ENCODE measurements at regions not wholly inside any gene's neighbourhood (a gene's known extent, or its start where the extent isn't known, plus 50 kb on each side); places are given as distances from the start of the nearest gene placed in this dataset.
"Not testable (repeated sequence)": the region's sequence is repeated elsewhere in the genome, so short reads cannot be mapped to it uniquely, and the experiment has no call there.

DNA sequence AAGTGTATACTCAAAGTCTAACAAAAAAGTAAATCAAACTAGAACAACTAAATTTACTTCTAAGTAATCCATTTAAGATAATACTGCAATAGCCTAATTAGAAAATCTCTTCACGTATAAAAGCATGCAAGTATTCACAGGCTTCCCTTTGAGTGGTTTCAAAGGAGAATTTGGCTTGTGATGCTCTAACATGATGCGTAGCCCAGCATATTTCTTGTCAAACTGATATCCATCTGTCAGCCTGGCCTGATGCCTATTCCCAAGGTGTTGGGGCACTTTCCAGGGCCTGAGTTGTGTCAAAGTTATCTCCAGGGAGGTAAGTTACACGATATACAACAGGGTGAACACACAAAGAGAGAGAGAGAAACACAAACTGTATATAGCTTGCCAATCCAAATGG, 287.0 kb upstream of the MAGEB18 start:
- DNase-seq, result no peak

DNA sequence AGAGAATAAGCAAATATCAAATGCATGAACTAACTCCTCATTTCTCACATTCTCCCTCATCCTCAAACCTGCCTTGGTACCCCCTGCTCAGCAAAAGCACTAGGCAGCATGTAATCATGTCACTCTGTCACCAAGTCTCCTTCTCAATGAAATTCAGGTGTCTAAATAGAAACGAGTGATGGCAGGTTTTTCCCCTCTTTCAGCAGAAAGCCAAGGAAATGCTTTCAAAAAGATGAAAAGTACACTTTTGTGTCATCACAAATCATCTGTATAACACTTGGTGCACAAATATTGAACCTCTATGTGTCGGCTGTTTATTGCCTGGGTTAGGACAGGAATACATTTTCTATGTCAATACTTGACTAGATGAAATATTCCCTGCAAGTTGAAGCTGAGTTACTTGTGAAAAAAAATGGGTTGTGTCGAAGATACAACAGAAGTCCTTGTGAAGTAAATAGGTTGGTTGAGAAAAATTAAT, 285.1 kb upstream of the MAGEB18 start:
- DNase-seq, result no peak

- DNase-seq, result no peak
These were observed 279.8 kb upstream of the MAGEB18 start for GRCh38 chrX:25858273-25858880.

DNA sequence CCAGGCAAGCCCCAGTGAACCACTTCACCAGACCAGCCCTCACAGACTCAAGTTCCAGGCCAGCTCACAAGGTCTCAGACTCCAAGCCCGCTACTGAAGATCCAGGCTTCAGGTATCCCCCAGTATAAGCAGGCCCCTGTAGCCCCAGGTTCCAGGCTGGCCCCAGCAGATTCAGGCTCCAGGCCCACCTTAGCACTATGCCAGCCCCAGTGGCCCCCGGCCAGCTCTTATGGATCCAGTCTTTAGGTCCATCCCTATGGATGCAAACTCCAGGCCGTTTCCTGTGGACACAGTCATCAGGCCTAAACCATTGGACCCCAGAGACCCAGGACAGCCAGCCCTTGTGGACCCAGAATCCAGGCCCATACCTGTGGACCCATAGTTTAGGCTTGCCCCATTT, 277.8 kb upstream of the MAGEB18 start:
- DNase-seq, result no peak

DNA sequence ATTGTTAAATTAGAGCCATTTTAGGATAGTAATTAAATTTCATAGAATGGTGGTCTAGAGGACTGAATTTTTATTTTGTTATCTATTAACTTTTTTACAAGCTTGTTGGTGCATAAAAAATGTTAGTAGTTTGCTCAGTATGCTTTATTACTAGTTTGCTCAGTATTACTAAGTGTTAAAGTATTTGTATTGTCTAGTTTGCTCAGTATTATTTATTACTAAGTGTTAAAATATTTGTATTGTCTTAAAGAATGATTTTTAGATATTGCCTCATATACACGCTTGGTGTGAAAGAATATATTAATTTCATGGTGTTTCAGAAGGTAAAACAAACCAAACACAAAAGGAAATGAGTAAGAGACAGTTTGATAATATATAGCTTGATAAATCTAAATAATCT, 268.4 kb upstream of the MAGEB18 start:
- no peak for DNase-seq

DNA sequence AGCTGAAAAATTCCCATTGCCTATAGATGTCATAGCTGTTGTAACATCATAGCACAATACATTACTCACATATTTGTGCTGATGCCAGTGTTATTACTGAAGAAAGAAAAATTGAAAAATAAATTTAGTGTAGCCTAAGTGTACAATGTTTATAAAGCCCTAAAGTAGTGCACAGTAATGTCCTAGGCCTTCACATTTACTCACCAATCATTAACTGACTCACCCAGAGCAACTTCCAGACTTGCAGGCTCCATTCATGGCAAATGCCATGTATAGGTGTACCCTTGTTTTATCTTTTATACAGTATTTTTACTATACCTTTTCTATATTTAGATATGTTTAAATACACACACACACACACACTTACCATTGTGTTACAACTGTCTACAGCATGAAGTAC, 265.4 kb upstream of the MAGEB18 start:
- no peak for DNase-seq

- DNase-seq, result no peak
These were observed 264.9 kb upstream of the MAGEB18 start for GRCh38 chrX:25873196-25873595.

- no peak for DNase-seq
These were observed 259.3 kb upstream of the MAGEB18 start for GRCh38 chrX:25878806-25879205.

DNA sequence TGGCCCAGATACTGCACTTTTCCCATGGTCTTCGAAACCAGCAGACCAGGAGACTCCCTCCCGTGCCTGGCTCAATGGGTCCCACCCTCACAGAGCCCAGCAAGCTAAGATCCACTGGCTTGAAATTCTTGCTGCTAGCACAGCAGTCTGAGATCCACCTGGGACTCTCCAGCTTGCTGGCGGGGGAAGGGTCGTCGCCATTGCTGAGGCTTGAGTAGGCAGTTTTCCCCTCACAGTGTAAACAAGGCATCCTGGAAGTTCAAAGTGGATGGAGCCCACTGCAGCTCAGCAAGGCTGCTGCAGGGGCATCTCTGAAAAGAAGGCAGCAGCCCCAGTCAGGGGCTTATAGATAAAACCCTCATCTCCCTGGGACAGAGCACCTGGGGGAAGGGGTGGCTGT, 255.6 kb upstream of the MAGEB18 start:
- not testable (repeated sequence) for DNase-seq

- DNase-seq, result no peak
These were observed 240.4 kb upstream of the MAGEB18 start for GRCh38 chrX:25897758-25898157.

DNA sequence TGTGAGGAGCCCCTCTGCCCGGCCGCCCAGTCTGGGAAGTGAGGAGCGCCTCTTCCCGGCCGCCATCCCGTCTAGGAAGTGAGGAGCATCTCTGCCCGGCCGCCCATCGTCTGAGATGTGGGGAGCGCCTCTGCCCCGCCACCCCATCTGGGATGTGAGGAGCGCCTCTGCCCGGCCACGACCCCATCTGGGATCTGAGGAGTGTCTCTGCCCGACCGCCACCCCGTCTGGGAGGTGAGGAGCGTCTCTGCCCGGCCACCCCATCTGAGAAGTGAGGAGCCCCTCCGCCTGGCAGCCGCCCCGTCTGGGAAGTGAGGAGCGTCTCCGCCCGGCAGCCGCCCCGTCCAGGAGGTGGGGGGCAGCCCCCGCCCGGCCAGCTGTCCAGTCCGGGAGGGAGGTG, 232.4 kb upstream of the MAGEB18 start:
- DNase-seq, result not testable (repeated sequence)

GRCh38 chrX:25925946-25926345, 212.2 kb upstream of the MAGEB18 start:
- DNase-seq, result no peak

DNA sequence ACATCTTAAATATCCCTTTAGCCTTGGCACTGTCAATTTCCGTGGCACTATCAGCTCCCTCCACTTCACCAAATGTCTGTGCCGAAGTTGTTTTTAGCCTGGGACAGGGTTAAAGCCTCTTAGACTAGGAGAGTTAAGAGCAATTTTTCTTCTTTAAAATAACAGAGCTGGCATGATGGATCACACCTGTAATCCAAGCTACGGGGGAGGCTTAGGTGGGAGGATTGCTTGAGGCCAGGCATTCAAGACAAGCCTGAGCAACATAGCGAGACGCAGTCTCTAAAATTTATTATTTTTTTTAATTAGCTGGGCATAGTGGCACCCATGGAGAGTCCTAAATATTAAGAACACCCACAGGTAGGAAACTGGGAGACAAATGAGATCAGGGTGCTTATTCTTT, 209.8 kb upstream of the MAGEB18 start:
- DNase-seq, result peak; percentile 18

DNA sequence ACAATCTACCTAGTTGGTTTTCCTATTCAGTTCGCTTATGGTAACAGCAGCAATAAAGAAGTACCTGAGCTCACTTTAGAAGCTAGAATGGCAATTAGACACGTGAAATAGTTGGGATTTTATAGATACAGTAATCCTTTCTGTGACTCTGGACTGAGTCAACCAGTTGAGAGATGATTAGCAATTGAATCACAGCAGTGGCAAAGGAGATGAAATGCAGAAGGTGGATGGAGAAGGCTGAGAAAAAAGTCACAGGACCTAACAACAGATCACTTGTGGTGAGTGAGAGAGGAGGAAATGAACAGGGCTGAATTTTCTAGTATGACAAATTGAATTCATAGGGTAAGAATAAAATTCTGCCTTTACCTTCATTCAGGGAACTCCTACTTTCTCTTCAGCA, 197.1 kb upstream of the MAGEB18 start:
- DNase-seq, result no peak

GRCh38 chrX:25941559-25942250, 196.4 kb upstream of the MAGEB18 start:
- DNase-seq, result no peak

DNA sequence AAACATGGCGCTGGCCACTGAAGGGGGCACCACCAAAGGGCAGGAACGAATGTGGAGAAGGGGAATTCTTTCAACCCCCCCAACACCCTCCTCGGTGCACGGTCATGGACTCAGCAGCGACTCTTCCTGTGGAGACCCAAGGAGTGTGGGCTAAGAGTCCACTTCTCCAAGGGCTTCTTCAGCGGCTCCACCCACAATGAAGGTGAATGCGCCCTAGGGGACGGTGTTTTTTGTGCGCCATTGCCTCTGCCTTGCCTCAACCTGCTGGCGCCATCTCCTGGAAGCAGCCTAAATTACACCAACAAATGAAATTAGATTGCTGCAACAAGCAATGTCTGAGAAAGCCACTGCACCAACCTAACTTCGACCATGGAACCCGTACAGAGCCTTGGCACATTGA, 169.2 kb upstream of the MAGEB18 start:
- DNase-seq, result peak; percentile 0

GRCh38 chrX:25976683-25977310, 161.3 kb upstream of the MAGEB18 start:
- DNase-seq, result no peak

DNA sequence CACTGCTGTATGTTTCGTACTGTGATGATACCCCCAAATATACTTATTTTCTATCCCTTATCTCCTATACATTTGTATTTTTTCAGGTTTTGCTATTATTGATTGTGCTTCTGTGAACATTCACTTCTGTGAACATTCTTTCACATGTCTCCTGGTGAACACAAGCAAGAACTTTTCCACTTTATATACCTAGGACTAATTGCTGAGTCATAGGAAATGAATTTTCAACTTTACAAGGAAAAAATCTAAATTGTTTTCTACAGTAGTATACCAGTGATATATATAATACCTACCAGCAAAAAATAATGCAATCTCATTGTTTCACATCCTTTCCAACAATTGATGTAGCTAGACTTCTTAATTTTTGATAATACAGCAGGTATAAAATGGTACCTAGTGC, 139.5 kb upstream of the MAGEB18 start:
- no peak for DNase-seq

- DNase-seq, result no peak
These were observed 130.7 kb upstream of the MAGEB18 start for GRCh38 chrX:26007462-26007861.

GRCh38 chrX:26008042-26008441, 130.1 kb upstream of the MAGEB18 start:
- no peak for DNase-seq

DNA sequence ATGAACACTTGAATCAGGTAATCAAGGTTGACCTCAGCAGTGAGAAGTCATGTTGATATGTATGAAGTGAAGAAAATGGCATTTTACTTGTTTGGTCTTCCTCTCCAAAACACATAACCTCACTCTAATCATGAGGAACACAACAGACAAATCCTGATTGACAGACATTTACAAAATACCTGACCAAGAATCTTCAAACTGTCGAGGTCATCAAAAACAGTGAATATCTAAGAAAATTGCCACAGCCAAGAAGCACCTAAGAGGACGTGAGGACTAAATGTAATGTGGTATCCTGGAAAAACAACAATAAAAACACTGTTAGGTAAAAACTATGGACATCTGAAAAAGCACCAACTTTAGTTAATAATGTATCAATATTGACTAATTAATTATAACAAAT, 129.5 kb upstream of the MAGEB18 start:
- DNase-seq, result no peak

GRCh38 chrX:26019386-26019785, 118.8 kb upstream of the MAGEB18 start:
- no peak for DNase-seq

DNA sequence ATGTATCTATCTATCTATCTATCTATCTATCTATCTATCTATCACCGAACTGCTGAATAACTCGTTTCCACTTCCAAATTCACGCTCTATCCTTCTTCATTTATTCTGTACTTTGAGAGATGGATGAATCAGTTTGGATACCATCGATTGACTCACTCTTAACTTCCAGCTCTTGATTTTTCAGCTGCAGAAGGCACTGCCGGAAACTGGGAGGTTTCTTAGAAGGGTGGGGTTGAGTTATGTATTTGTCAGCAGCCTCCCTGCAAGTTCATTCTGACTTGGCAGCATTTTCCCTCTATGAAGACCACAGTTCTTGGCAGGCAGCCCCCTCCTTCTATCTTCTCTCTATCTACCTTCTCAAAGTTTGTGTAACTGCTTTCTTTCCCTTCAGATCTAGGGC, 112.0 kb upstream of the MAGEB18 start:
- no peak for DNase-seq

Data from left kidney (tissue), 1 donor.